K562 (cell line): ENCODE measurements at regions not wholly inside any gene's neighbourhood (a gene's known extent, or its start where the extent isn't known, plus 50 kb on each side); places are given as distances from the start of the nearest gene placed in this dataset.

Experiments used
- CHD7 ChIP-seq: fragments of 200-600 bp; sonication (generic); IDR thresholded peaks from one replicate; pipeline ENCODE4 v1.6.1; 2012; ENCODE audit warnings: mild to moderate bottlenecking, low read depth, low read length, inconsistent platforms
- GABPA ChIP-seq: fragments of 200-800 bp; sonication (Bioruptor generic); conservative IDR thresholded peaks from 2 replicates; pipeline ENCODE4 v1.6.1; 2016; ENCODE audit warnings: low read depth, missing genetic modification characterization, missing compliant biosample characterization
- HMG20B ChIP-seq: fragments of 250-450 bp; sonication (Bioruptor Pico); IDR thresholded peaks from 2 replicates; pipeline ENCODE4 v1.5.0; 2021; ENCODE audit warnings: mild to moderate bottlenecking
- HNRNPUL1 ChIP-seq: fragments of 200-400 bp; formaldehyde crosslinking; IDR thresholded peaks from 2 replicates; pipeline ENCODE4 v1.6.1; 2017; ENCODE audit warnings: low read length
- KAT7 ChIP-seq: sonication (generic); formaldehyde crosslinking; IDR thresholded peaks from 2 replicates; pipeline ENCODE4 v1.8.0; 2022; ENCODE audit warnings: missing genetic modification reagents, mild to moderate bottlenecking, borderline replicate concordance
- KLF10 ChIP-seq: fragments of 250-450 bp; sonication (Bioruptor Pico); IDR thresholded peaks from 2 replicates; pipeline ENCODE4 v1.6.1; 2021; ENCODE audit warnings: matching md5 sums
- MEIS2 ChIP-seq: fragments of 450-650 bp; IDR thresholded peaks from 2 replicates; pipeline ENCODE4 v1.6.1; 2014; ENCODE audit warnings: mild to moderate bottlenecking; ENCODE audit not compliant: partially characterized antibody
- NCOA4 ChIP-seq: fragments of 450-650 bp; IDR thresholded peaks from 2 replicates; pipeline ENCODE4 v1.6.1; 2018; ENCODE audit warnings: mild to moderate bottlenecking; ENCODE audit not compliant: partially characterized antibody
- NFXL1 ChIP-seq: fragments of 450-650 bp; formaldehyde crosslinking; IDR thresholded peaks from 2 replicates; pipeline ENCODE4 v1.4.0; 2021; ENCODE audit warnings: mild to moderate bottlenecking
- NR4A1 ChIP-seq, 2 experiments: fragments of 250-450 bp in 1 of 2; fragments of 450-650 bp in 1 of 2; sonication (Bioruptor Pico) in 1 of 2; IDR thresholded peaks; 2 replicates each; pipeline versions ENCODE4 v1.4.0 to v1.6.1; 2016 to 2020; ENCODE audit warnings: mild to moderate bottlenecking in 2 of 2, missing compliant biosample characterization in 1 of 2, missing genetic modification characterization in 1 of 2, moderate library complexity in 1 of 2
- PKNOX1 ChIP-seq: fragments of 450-650 bp; IDR thresholded peaks from 2 replicates; pipeline ENCODE4 v1.6.1; 2016
- SNIP1 ChIP-seq: fragments of 450-650 bp; IDR thresholded peaks from 2 replicates; pipeline ENCODE4 v1.7.1; 2017; ENCODE audit warnings: low read depth, mild to moderate bottlenecking
- TRIM24 ChIP-seq, 2 experiments: fragments of 450-650 bp; IDR thresholded peaks; 2 replicates each; pipeline ENCODE4 v1.6.1; 2016
- TSC22D4 ChIP-seq: fragments of 450-650 bp; IDR thresholded peaks from 2 replicates; pipeline ENCODE4 v1.6.1; 2016; ENCODE audit warnings: missing genetic modification characterization, missing biosample characterization, control low read depth
- ZBTB8A ChIP-seq: fragments of 450-650 bp; IDR thresholded peaks from 2 replicates; pipeline ENCODE4 v1.6.1; 2018; ENCODE audit warnings: mild to moderate bottlenecking, moderate library complexity; ENCODE audit not compliant: partially characterized antibody
- ZNF121 ChIP-seq: sonication (generic); formaldehyde crosslinking; conservative IDR thresholded peaks from 2 replicates; pipeline ENCODE4 v1.8.0; 2022; ENCODE audit warnings: missing genetic modification reagents
- ZZZ3 ChIP-seq: fragments of 450-650 bp; IDR thresholded peaks from 2 replicates; pipeline ENCODE4 v1.6.1; 2016; ENCODE audit warnings: antibody characterized with exemption, mild to moderate bottlenecking, moderate library complexity

GRCh38 chr9:108182950-108183381, 672.8 kb downstream of the ACTL7B start (continued):
- no peak for TF ChIP-seq CHD7
- no peak for TF ChIP-seq NFXL1 (CRISPR knock-in tag)
- TF ChIP-seq SNIP1 = no peak
- no peak for TF ChIP-seq GABPA (tag)
- TF ChIP-seq ZNF121 (CRISPR knock-in tag) = no peak
- no peak for TF ChIP-seq HMG20B (CRISPR knock-in tag)
- TF ChIP-seq PKNOX1 = peak; percentile 80
- no peak for TF ChIP-seq NR4A1 (CRISPR knock-in tag; IDR thresholded peaks at IDR 0.05)
- TF ChIP-seq NR4A1 (tag; IDR thresholded peaks at IDR 0.05) = no peak
- TF ChIP-seq NCOA4 = no peak
- TF ChIP-seq MEIS2 = peak; percentile 86
- TF ChIP-seq TRIM24 (IDR thresholded peaks at IDR 0.05) = no peak
- TF ChIP-seq KLF10 = no peak
- TF ChIP-seq TSC22D4 (tag) = no peak
- TF ChIP-seq ZZZ3 = no peak
- no peak for TF ChIP-seq HNRNPUL1
- TF ChIP-seq KAT7 (CRISPR knock-in tag) = no peak
- TF ChIP-seq ZBTB8A = no peak
